ENCODE measurements at regions not wholly inside any gene's neighbourhood (a gene's known extent, or its start where the extent isn't known, plus 50 kb on each side); places are given as distances from the start of the nearest gene placed in this dataset.

DNA sequence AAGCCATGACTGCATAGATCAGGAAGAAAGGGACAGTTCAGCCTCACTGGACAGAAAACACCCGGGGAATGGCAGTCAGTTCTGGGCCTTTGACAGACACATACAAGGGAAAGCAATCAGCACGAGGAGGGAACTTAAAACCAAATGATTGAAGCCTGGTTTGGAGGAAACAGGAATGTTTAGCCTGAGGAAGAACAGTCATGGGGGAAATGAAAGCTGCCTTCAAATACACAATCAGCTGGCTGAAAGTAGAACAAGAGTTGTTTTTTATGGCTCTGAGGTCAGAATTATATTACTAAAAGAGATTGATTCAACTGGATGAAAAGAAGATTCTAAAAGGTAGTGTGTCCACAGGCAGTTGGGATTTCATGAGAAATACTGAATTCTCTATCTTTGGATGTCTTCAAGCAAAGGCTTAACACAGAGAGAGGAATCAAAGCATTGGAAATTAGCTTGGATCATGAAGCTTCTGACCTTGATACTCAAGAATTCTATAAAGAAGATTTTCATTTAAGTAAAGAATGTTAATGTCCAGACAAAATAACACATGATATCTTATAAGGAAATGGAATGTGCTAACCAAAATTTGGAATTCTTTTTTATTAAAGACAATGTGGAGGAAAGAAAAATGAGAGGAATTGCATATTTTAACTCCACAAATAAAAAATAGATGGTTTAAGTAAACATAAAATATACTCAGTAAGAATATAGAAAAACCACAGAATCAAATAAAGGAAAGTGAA, 216.6 kb downstream of the IBTK start:
- TF ChIP-seq EZH2 (IDR thresholded peaks at IDR 0.05; ENCODE audit: borderline replicate concordance, low read depth, low read length, severe bottlenecking): no peak
- no peak for TF ChIP-seq POLR2A (IDR thresholded peaks at IDR 0.05; ENCODE audit: low read depth, low read length)
- no peak for TF ChIP-seq CTCF (IDR thresholded peaks at IDR 0.05; ENCODE audit: extremely low read depth in 1 of 2, insufficient read depth in 1 of 2, low read depth in 1 of 2, low read length in 2 of 2)
- no peak for TF ChIP-seq FOS (IDR thresholded peaks at IDR 0.05; ENCODE audit: borderline replicate concordance, insufficient read depth, low read length)

Data from endothelial cell of umbilical vein (primary cell).